Endothelial cell of umbilical vein (primary cell): ENCODE measurements at regions not wholly inside any gene's neighbourhood (a gene's known extent, or its start where the extent isn't known, plus 50 kb on each side); places are given as distances from the start of the nearest gene placed in this dataset.

ENCODE experiments used
- BruUV-seq: library from RNA; stranded (reverse); fragments of 400-500 nt; replicated peaks from 2 replicates; lab custom pipeline; 2021; lab: Mats Ljungman, UMichigan
- CTCF ChIA-PET: fragments of 300-600, 350-600 bp; sonication (Branson Sonifier 250); formaldehyde crosslinking; loops from one replicate; lab custom pipeline; 2021; ENCODE audit warnings: antibody characterized with exemption, inconsistent platforms; lab: Charles Lee
- POLR2A ChIA-PET: fragments of 300-600, 350-600 bp; sonication (Branson Sonifier 250); formaldehyde crosslinking; loops from one replicate; lab custom pipeline; 2021; ENCODE audit warnings: antibody characterized with exemption, inconsistent platforms; lab: Charles Lee
- DNase-seq: peaks from one replicate; pipeline ENCODE4 v3.0.0-alpha.2; 2011; ENCODE audit warnings: low read depth, low spot score
- FAIRE-seq: peaks from 2 replicates; lab custom pipeline; 2011; peaks lifted over from hg19 to GRCh38; lab: Jason Lieb, UNC
- H2AFZ ChIP-seq: 2 replicates; pipeline ENCODE4 v1.6.0; 2012; ENCODE audit warnings: low read depth, low read length, control low read depth, inconsistent platforms
- H3K27ac ChIP-seq: 2 replicates; pipeline ENCODE4 v1.5.1; 2011; ENCODE audit warnings: low read depth, mild to moderate bottlenecking, control low read depth, low read length, moderate library complexity; ENCODE audit not compliant: insufficient read depth
- H3K27me3 ChIP-seq, 2 experiments: 2 replicates each; pipeline versions ENCODE4 v1.6.0 to v1.6.1; 2011; ENCODE audit warnings: low read length in 2 of 2, mixed read lengths in 1 of 2; ENCODE audit not compliant: control insufficient read depth in 2 of 2, insufficient read depth in 2 of 2
- H3K36me3 ChIP-seq, 2 experiments: 2 replicates in 1 of 2; 3 replicates in 1 of 2; pipeline ENCODE4 v1.5.1; 2011; ENCODE audit warnings: low read length in 2 of 2, mild to moderate bottlenecking in 1 of 2, moderate library complexity in 1 of 2; ENCODE audit not compliant: control insufficient read depth in 2 of 2, insufficient read depth in 2 of 2; ENCODE audit errors: extremely low read depth in 1 of 2
- H3K4me1 ChIP-seq: 3 replicates; pipeline ENCODE4 v1.5.1; 2011; ENCODE audit warnings: mild to moderate bottlenecking, low read length; ENCODE audit not compliant: control insufficient read depth, insufficient read depth; ENCODE audit errors: extremely low read depth
- H3K4me2 ChIP-seq: 2 replicates; pipeline ENCODE4 v1.6.1; 2011; ENCODE audit warnings: low read length, control low read depth, mixed read lengths; ENCODE audit not compliant: insufficient read depth
- H3K4me3 ChIP-seq, 3 experiments: fragments of 200-600 bp in 1 of 3; sonication (generic), shearing (Covaris generic) in 1 of 3; replicated peaks in 1 of 3; 2 replicates each; pipeline ENCODE4 v1.5.1; 2011 to 2016; ENCODE audit warnings: control low read depth in 3 of 3, low read length in 3 of 3, mild to moderate bottlenecking in 2 of 3, inconsistent platforms in 1 of 3, low read depth in 1 of 3, moderate library complexity in 1 of 3; ENCODE audit not compliant: insufficient read depth in 1 of 3
- H3K79me2 ChIP-seq: 2 replicates; pipeline ENCODE4 v1.6.0; 2012; ENCODE audit warnings: low read length, inconsistent platforms; ENCODE audit not compliant: control insufficient read depth, insufficient read depth
- H3K9ac ChIP-seq: replicated peaks from 2 replicates; pipeline ENCODE3; 2011; ENCODE audit warnings: low read length, control low read depth; ENCODE audit not compliant: insufficient read depth; ENCODE audit errors: extremely low read depth
- H3K9me1 ChIP-seq: replicated peaks from 3 replicates; pipeline ENCODE4 v1.6.0; 2011; ENCODE audit warnings: mild to moderate bottlenecking, low read length; ENCODE audit not compliant: control insufficient read depth, insufficient read depth; ENCODE audit errors: extremely low read depth
- H3K9me3 ChIP-seq: replicated peaks from 2 replicates; pipeline ENCODE4 v1.5.1; 2012; ENCODE audit warnings: low read length, inconsistent platforms; ENCODE audit not compliant: control insufficient read depth, insufficient read depth
- H4K20me1 ChIP-seq: replicated peaks from 2 replicates; pipeline ENCODE3; 2011; ENCODE audit warnings: mild to moderate bottlenecking, low read length; ENCODE audit not compliant: control insufficient read depth, insufficient read depth; ENCODE audit errors: extremely low read depth
- EZH2 ChIP-seq: IDR thresholded peaks from 2 replicates; pipeline ENCODE4 v1.6.1; 2012; ENCODE audit warnings: borderline replicate concordance, low read depth, mild to moderate bottlenecking, moderate library complexity, low read length, inconsistent platforms; ENCODE audit not compliant: severe bottlenecking
- FOS ChIP-seq: IDR thresholded peaks from 2 replicates; pipeline ENCODE4 v1.6.1; 2011; ENCODE audit warnings: mild to moderate bottlenecking, low read length, moderate library complexity, borderline replicate concordance; ENCODE audit not compliant: insufficient read depth
- GATA2 ChIP-seq: IDR thresholded peaks from 2 replicates; pipeline ENCODE4 v1.7.0; 2011; ENCODE audit warnings: low read depth, mild to moderate bottlenecking, moderate library complexity, mixed read lengths, low read length; ENCODE audit not compliant: insufficient read length, insufficient read depth
- JUN ChIP-seq: IDR thresholded peaks from 2 replicates; pipeline ENCODE4 v1.6.1; 2011; ENCODE audit warnings: borderline replicate concordance, low read depth; ENCODE audit not compliant: insufficient read length, insufficient read depth
- dilution Hi-C: fragments of 300-500 bp; cut with MboI; formaldehyde crosslinking; loops from one replicate; pipeline ENCODE4 v1.15.0; 2019; ENCODE audit warnings: low sequenced_read_pairs; ENCODE audit not compliant: extremely low pct_ligation_motif_present
- intact Hi-C: fragments of 100-400 bp; cut with micrococcal nuclease; formaldehyde crosslinking; loops from one replicate; pipeline ENCODE4 v1.10.0; 2022
- TF ChIP-seq, protein P1 (sequence below), 2 donors: IDR thresholded peaks; 1 replicate in 1 of 2; 2 replicates in 1 of 2; pipeline ENCODE4 v1.5.1; 2011; ENCODE audit warnings: low read length in 2 of 2, mild to moderate bottlenecking in 2 of 2, moderate library complexity in 2 of 2, control low read depth in 1 of 2, inconsistent platforms in 1 of 2, low read depth in 1 of 2; ENCODE audit not compliant: insufficient read depth in 1 of 2; ENCODE audit errors: extremely low read depth in 1 of 2
- TF ChIP-seq, protein P2 (sequence below): IDR thresholded peaks from 2 replicates; pipeline ENCODE4 v1.6.1; 2011; ENCODE audit not compliant: insufficient read depth, insufficient read length

DNA sequence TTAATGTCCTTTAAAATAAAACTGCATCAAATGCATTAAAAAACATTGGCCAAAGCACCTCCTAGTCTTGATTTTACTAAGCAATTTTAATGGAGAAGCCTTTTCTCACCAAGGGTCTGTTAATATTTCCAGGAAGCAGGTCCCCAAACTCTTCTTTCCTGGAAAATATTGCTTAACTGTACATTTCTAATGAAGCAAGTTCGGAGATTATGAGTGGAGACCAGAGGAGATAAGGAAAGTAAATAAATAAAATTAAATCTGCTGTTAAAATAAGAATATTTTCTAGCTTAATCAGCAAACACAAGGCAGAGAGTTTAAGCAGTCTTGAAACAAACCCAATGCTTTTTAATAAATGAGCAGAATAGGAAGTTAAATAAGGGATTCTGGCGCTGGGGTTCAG, 322.4 kb downstream of the PTEN start:
- Histone ChIP-seq H3K9me1 (no peaks in the 10 kb centered on the region), H3K4me2 (no peak overlapping the region), H3K9ac (no peak overlapping the region), H2AFZ (no peak overlapping the region), H3K27me3 (no peaks in the 10 kb centered on the region), H4K20me1 (no peaks in the 10 kb centered on the region), H3K4me3 (no peak overlapping the region), H3K79me2 (no peaks in the 10 kb centered on the region), H3K9me3 (no peaks in the 10 kb centered on the region), H3K36me3 (no peaks in the 10 kb centered on the region), H3K4me1 (no peaks in the 10 kb centered on the region), H3K27ac (no peak overlapping the region)
- intact Hi-C loops, result no loop called here
- ChIA-PET POLR2A (no interaction called here), CTCF (no interaction called here)
- no TSS peak for BruUV-seq
- dilution Hi-C loops, result no loop called here
- TF ChIP-seq, protein P1, sequence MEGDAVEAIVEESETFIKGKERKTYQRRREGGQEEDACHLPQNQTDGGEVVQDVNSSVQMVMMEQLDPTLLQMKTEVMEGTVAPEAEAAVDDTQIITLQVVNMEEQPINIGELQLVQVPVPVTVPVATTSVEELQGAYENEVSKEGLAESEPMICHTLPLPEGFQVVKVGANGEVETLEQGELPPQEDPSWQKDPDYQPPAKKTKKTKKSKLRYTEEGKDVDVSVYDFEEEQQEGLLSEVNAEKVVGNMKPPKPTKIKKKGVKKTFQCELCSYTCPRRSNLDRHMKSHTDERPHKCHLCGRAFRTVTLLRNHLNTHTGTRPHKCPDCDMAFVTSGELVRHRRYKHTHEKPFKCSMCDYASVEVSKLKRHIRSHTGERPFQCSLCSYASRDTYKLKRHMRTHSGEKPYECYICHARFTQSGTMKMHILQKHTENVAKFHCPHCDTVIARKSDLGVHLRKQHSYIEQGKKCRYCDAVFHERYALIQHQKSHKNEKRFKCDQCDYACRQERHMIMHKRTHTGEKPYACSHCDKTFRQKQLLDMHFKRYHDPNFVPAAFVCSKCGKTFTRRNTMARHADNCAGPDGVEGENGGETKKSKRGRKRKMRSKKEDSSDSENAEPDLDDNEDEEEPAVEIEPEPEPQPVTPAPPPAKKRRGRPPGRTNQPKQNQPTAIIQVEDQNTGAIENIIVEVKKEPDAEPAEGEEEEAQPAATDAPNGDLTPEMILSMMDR (IDR thresholded peaks at IDR 0.05; ENCODE audit: extremely low read depth in 1 of 2, insufficient read depth in 1 of 2, low read depth in 1 of 2, low read length in 2 of 2), result no peak
- TF ChIP-seq FOS, result no peak
- no peak for TF ChIP-seq JUN
- no peak for TF ChIP-seq GATA2
- TF ChIP-seq, protein P2, sequence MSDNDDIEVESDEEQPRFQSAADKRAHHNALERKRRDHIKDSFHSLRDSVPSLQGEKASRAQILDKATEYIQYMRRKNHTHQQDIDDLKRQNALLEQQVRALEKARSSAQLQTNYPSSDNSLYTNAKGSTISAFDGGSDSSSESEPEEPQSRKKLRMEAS, result no peak
- TF ChIP-seq EZH2, result no peak
- DNase-seq, result no peak
- no peak for FAIRE-seq
